GM19395 (cell line): ENCODE measurements at regions not wholly inside any gene's neighbourhood (a gene's known extent, or its start where the extent isn't known, plus 50 kb on each side); places are given as distances from the start of the nearest gene placed in this dataset.
"Not testable (repeated sequence)": the region's sequence is repeated elsewhere in the genome, so short reads cannot be mapped to it uniquely, and the experiment has no call there.

ENCODE experiments used
- ATAC-seq: cut with Tn5 transposase; IDR thresholded peaks from one replicate; pipeline ENCODE4 v1.9.1; 2021; ENCODE audit warnings: mild to moderate bottlenecking, moderate library complexity; ENCODE audit not compliant: unreplicated experiment

- ATAC-seq = no peak
These were observed 118.3 kb upstream of the ATP2B2 start for GRCh38 chr3:10623578-10624275.

- no peak for ATAC-seq
These were observed 119.9 kb upstream of the ATP2B2 start for GRCh38 chr3:10625323-10625722.

GRCh38 chr3:10627884-10628572 lies 122.6 kb upstream of the ATP2B2 start:
- ATAC-seq = no peak

- ATAC-seq = no peak
These were observed 123.7 kb upstream of the ATP2B2 start for GRCh38 chr3:10628891-10629670.

GRCh38 chr3:10629671-10630040 lies 124.3 kb upstream of the ATP2B2 start:
- ATAC-seq = no peak

- no peak for ATAC-seq
These were observed 125.8 kb upstream of the ATP2B2 start for GRCh38 chr3:10631224-10631623.

- ATAC-seq = no peak
These were observed 126.7 kb upstream of the ATP2B2 start for GRCh38 chr3:10632125-10632524.

- ATAC-seq = no peak
These were observed 127.4 kb upstream of the ATP2B2 start for GRCh38 chr3:10632741-10633140.

GRCh38 chr3:10635446-10636076 lies 130.2 kb upstream of the ATP2B2 start:
- ATAC-seq = no peak

- no peak for ATAC-seq
These were observed 132.0 kb upstream of the ATP2B2 start for GRCh38 chr3:10637342-10637741.

- no peak for ATAC-seq
These were observed 133.1 kb upstream of the ATP2B2 start for GRCh38 chr3:10638466-10638865.

GRCh38 chr3:10641760-10642159 lies 136.4 kb upstream of the ATP2B2 start:
- ATAC-seq = no peak

- ATAC-seq = no peak
These were observed 138.8 kb upstream of the ATP2B2 start for GRCh38 chr3:10644189-10644588.

- ATAC-seq = no peak
These were observed 140.4 kb upstream of the ATP2B2 start for GRCh38 chr3:10645800-10646199.

GRCh38 chr3:10646531-10647335 lies 141.3 kb upstream of the ATP2B2 start:
- no peak for ATAC-seq

GRCh38 chr3:10647376-10647775 lies 142.0 kb upstream of the ATP2B2 start:
- ATAC-seq = no peak

GRCh38 chr3:10648181-10648580 lies 142.8 kb upstream of the ATP2B2 start:
- ATAC-seq = no peak

- not testable (repeated sequence) for ATAC-seq
These were observed 144.1 kb upstream of the ATP2B2 start for GRCh38 chr3:10649463-10649862.

GRCh38 chr3:10651506-10651905 lies 146.1 kb upstream of the ATP2B2 start:
- ATAC-seq = no peak

GRCh38 chr3:10653241-10653640 lies 147.9 kb upstream of the ATP2B2 start:
- no peak for ATAC-seq
